Stomach (tissue), 4 donors: ENCODE measurements at regions not wholly inside any gene's neighbourhood (a gene's known extent, or its start where the extent isn't known, plus 50 kb on each side); places are given as distances from the start of the nearest gene placed in this dataset.

Experiments
- CTCF ChIP-seq, 7 experiments: fragments of 450-650 bp in 4 of 7; fragments of 200-600 bp in 3 of 7; sonication (generic) in 3 of 7; IDR thresholded peaks; one replicate each; pipeline ENCODE4 v1.5.1; 2016 to 2019; ENCODE audit warnings: antibody characterized with exemption in 7 of 7, control low read depth in 2 of 7, mild to moderate bottlenecking in 1 of 7
- POLR2AphosphoS5 ChIP-seq, 3 donors: sonication (generic); formaldehyde crosslinking; IDR thresholded peaks; one replicate each; pipeline ENCODE4 v1.6.1; 2016; ENCODE audit warnings: antibody characterized with exemption in 3 of 3

- TF ChIP-seq CTCF (IDR thresholded peaks at IDR 0.05): no peak
- TF ChIP-seq POLR2AphosphoS5 (IDR thresholded peaks at IDR 0.05): no peak
Observed at GRCh38 chr2:37766106-37766505, 94.7 kb upstream of the CDC42EP3 start.
